Prostate gland (tissue), 2 donors: ENCODE measurements at regions not wholly inside any gene's neighbourhood (a gene's known extent, or its start where the extent isn't known, plus 50 kb on each side); places are given as distances from the start of the nearest gene placed in this dataset.

Experiments used
- DNase-seq: peaks from one replicate; pipeline ENCODE4 v3.0.0-alpha.2; 2019; ENCODE audit warnings: low spot score
- H3K27ac ChIP-seq, 2 donors: fragments of 200-600 bp; sonication (generic); 2 replicates each; pipeline ENCODE4 v1.5.1; 2017 to 2019
- H3K27me3 ChIP-seq: fragments of 200-600 bp; sonication (generic); replicated peaks from 2 replicates; pipeline ENCODE4 v1.5.1; 2019; ENCODE audit not compliant: insufficient read depth
- H3K36me3 ChIP-seq, 2 donors: fragments of 200-600 bp; sonication (generic); 1 replicate in 1 of 2; 2 replicates in 1 of 2; pipeline versions ENCODE4 v1.5.1 to v1.8.1; 2017 to 2019
- H3K4me1 ChIP-seq: fragments of 200-600 bp; sonication (generic); replicated peaks from 2 replicates; pipeline ENCODE4 v1.5.1; 2019
- H3K4me3 ChIP-seq, 2 donors: fragments of 200-600 bp; sonication (generic); 2 replicates each; pipeline ENCODE4 v1.5.1; 2017 to 2019
- H3K9me3 ChIP-seq: fragments of 200-600 bp; sonication (generic); 2 replicates; pipeline ENCODE4 v1.5.1; 2017
- CTCF ChIP-seq, 4 experiments: fragments of 200-600 bp in 2 of 4; fragments of 450-650 bp in 2 of 4; sonication (generic) in 2 of 4; IDR thresholded peaks; 1 replicate in 3 of 4; 2 replicates in 1 of 4; pipeline ENCODE4 v1.5.1; 2016 to 2019; ENCODE audit warnings: antibody characterized with exemption in 4 of 4, mild to moderate bottlenecking in 2 of 4, moderate library complexity in 2 of 4
- POLR2A ChIP-seq: fragments of 450-650 bp; IDR thresholded peaks from one replicate; pipeline ENCODE4 v1.6.1; 2016; ENCODE audit warnings: antibody characterized with exemption, mild to moderate bottlenecking
- POLR2AphosphoS5 ChIP-seq: sonication (generic); formaldehyde crosslinking; IDR thresholded peaks from one replicate; pipeline ENCODE4 v1.6.1; 2017; ENCODE audit warnings: antibody characterized with exemption
- WGBS: methylation state at CpG from one replicate; pipeline ENCODE4 v1.1.5; 2018; 5-methylcytosine and 5-hydroxymethylcytosine counted together
- intact Hi-C: fragments of 100-400 bp; cut with DNase I; formaldehyde crosslinking; loops from one replicate; pipeline ENCODE4 v1.14.2; 2022

DNA sequence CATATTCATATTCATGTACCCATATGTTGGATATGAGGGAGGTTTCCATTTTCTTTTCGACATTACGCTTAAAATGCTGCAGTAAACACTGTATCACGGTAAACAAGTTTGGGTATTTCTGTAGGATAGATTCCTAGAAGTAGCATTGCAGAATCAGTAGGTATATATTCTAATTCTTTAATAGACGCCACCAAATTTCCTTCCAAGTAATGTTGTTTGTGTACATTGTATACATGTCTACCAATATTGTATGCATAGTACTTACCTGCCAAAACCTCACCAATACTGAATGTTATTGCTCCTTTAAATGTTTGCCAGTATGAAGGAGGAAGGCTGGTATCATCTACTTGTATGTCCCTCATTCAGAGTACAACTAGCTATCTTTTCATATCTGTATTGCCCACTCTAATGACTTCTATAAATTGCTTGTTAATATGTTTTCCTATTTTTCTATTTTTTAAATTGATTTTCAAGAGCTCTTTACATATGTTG, 56.1 kb upstream of the ZNF536 start:
- no peak for DNase-seq

DNA sequence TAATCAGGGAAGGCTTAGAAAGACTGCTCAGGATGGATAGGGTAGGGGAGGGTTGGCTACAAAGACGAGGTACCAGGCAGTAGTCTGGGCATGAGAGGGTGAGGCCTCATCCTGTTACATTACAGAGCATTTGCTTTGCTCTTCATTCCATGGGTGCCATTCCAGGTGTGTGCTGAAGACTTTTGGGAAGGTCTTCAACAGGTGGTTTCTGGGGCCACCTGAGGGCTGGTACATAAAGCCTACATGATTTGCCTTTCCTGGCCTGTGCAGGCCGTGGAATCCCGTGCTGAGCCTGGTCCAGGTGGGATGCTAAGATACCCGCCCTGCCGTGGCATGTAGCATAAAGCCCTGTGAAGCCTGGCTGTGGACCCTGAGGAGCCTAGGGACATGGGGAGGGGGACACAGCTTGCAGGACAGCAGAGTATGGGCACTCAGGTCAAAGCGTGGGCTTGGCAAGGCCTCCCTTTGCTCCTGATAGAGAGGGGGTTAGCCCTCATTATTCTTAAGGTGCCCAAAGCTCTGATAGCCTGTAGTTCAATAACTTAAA, 55.6 kb upstream of the ZNF536 start:
- intact Hi-C loops, result no loop called here
- Histone ChIP-seq H3K27ac (no peak overlapping the region), H3K9me3 (no peaks in the 10 kb centered on the region), H3K36me3 (no peaks in the 10 kb centered on the region), H3K4me3 (no peak overlapping the region), H3K4me1 (no peaks in the 10 kb centered on the region), H3K27me3 (no peaks in the 10 kb centered on the region)
- 94% methylated on average over 6 of the region's 6 CpGs for WGBS
- DNase-seq, result no peak
- TF ChIP-seq CTCF (IDR thresholded peaks at IDR 0.05) (no peak), POLR2A (no peak), POLR2AphosphoS5 (no peak)

More for the DNA sequence above, 56.1 kb upstream of the ZNF536 start:
- Histone ChIP-seq H3K4me3 (no peak overlapping the region), H3K27me3 (no peaks in the 10 kb centered on the region), H3K36me3 (no peaks in the 10 kb centered on the region), H3K9me3 (no peaks in the 10 kb centered on the region), H3K27ac (no peak overlapping the region), H3K4me1 (no peaks in the 10 kb centered on the region)
- TF ChIP-seq POLR2AphosphoS5 (no peak), POLR2A (no peak), CTCF (IDR thresholded peaks at IDR 0.05) (no peak)
- intact Hi-C loops, result no loop called here
- WGBS, result 97% methylated on average over 4 of the region's 4 CpGs

GRCh38 chr19:30317403-30317802, 54.8 kb upstream of the ZNF536 start:
- H3K4me3 ChIP-seq, result no peak overlapping the region
- 80% methylated on average over 7 of the region's 7 CpGs for whole genome bisulfite sequencing
- DNase-seq, result no peak

DNA sequence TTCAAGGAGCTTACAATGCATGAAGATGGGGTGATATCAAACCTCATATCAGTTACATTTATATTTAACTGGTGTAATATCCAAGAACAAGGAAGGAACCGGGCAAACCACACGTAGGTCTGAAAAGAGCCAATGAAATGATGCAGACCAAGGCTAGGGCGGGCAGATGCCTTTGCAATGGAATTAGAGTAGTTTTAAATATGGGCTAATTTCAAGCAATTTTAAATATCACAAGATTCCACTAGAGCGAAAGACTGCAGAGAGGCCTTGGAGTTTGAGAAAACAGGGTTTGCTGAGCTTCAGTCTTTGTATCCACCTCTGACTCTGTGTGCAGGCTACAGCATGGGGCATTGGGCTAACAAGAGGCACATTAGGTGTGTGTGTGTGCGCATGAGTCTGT, 53.9 kb upstream of the ZNF536 start:
- 95% methylated on average over 5 of the region's 5 CpGs for WGBS
- no peak overlapping the region for H3K27ac ChIP-seq
- intact Hi-C loops, result no loop called here
- H3K4me3 ChIP-seq, result no peak overlapping the region
- H3K4me1 ChIP-seq, result no peaks in the 10 kb centered on the region
- no peak for DNase-seq
- no peaks in the 10 kb centered on the region for H3K27me3 ChIP-seq
- no peaks in the 10 kb centered on the region for H3K9me3 ChIP-seq
- no peaks in the 10 kb centered on the region for H3K36me3 ChIP-seq
- TF ChIP-seq CTCF (IDR thresholded peaks at IDR 0.05) (no peak), POLR2AphosphoS5 (no peak), POLR2A (no peak)

More at GRCh38 chr19:30317403-30317802, 54.8 kb upstream of the ZNF536 start:
- no peaks in the 10 kb centered on the region for H3K9me3 ChIP-seq
- TF ChIP-seq POLR2AphosphoS5 (no peak), POLR2A (no peak), CTCF (IDR thresholded peaks at IDR 0.05) (no peak)
- no peaks in the 10 kb centered on the region for H3K4me1 ChIP-seq
- H3K27ac ChIP-seq, result no peak overlapping the region
- no peaks in the 10 kb centered on the region for H3K27me3 ChIP-seq
- intact Hi-C loops, result no loop called here
- no peaks in the 10 kb centered on the region for H3K36me3 ChIP-seq

- TF ChIP-seq CTCF (IDR thresholded peaks at IDR 0.05) (no peak), POLR2A (no peak)
- WGBS, result 75% methylated on average over 11 of the region's 11 CpGs
- Histone ChIP-seq H3K36me3 (no peaks in the 10 kb centered on the region), H3K4me1 (no peaks in the 10 kb centered on the region), H3K27ac (no peak overlapping the region), H3K9me3 (no peaks in the 10 kb centered on the region), H3K27me3 (no peaks in the 10 kb centered on the region), H3K4me3 (no peak overlapping the region)
- intact Hi-C loops, result no loop called here
- DNase-seq, result no peak
Measured at GRCh38 chr19:30318936-30319335, 53.2 kb upstream of the ZNF536 start.
